ENCODE measurements at regions not wholly inside any gene's neighbourhood (a gene's known extent, or its start where the extent isn't known, plus 50 kb on each side); places are given as distances from the start of the nearest gene placed in this dataset.
"Not testable (repeated sequence)": the region's sequence is repeated elsewhere in the genome, so short reads cannot be mapped to it uniquely, and the experiment has no call there.

DNA sequence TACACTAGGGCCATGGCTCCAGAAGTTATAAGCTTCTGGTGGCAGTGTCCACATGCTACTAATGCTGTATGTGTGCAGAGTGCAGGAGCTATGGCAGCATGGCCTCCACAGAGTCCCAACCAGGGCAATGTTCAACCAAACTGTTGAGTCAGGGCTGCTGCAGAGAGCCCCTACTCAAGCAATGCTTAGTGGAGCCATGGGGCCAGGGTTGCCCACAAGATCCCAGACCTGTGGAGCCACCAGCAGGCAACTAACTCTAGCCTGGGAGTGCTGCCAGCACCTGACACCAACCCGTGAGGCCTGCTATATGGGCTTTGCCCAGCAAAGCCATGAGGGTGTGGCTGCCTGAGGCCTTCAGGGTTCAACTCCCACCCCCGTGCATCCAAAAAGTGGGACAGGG lies 655.2 kb downstream of the TBC1D22A start:
- DNase-seq (ENCODE audit: extremely low read depth in 1 of 2, low read depth in 1 of 2) = no peak

- DNase-seq (ENCODE audit: extremely low read depth in 1 of 2, low read depth in 1 of 2) = no peak
Measured at GRCh38 chr22:47411006-47411405, 648.6 kb downstream of the TBC1D22A start.

GRCh38 chr22:47409539-47410275 lies 647.3 kb downstream of the TBC1D22A start:
- DNase-seq (ENCODE audit: extremely low read depth in 1 of 2, low read depth in 1 of 2) = no peak

DNA sequence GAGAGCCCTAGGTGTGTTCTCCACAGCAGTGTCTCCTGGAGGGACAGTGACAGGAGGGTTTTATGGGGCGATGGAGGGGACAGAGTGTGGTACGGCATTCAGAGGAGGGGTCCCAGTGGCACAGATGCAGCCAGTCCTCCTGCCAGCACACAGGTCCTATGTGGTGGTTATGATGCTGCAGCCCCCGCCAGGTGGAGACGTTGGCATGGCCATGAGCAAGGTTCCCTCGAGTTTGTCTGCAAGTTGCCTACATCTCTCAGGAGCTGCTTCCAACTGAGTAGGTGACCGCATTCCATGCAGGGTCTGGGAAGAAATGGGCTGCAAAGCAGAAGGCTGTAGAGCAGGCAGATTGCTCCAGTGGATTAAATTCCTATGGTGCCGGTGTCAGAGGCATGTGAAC lies 646.0 kb downstream of the TBC1D22A start:
- no peak for DNase-seq (ENCODE audit: extremely low read depth in 1 of 2, low read depth in 1 of 2)

- no peak for DNase-seq (ENCODE audit: extremely low read depth in 1 of 2, low read depth in 1 of 2)
Measured at GRCh38 chr22:47407461-47408025, 645.1 kb downstream of the TBC1D22A start.

DNA sequence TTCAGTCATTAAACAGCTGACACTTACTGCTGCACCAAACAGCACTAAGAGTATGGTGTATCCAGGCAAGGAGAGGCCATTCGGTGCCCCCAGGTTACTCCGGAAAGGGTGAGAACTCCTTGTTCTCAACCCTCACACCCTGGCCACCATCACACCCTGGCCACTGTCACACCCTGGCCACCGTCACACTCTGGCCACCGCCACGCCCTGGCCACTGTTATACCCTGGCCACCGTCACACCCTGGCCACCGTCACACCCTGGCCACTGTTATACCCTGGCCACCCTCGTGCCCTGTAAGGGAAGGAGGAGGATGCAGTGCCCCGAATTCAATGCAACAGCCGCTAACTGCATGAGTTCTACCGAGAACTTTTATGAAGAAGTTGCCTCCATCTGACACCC lies 644.4 kb downstream of the TBC1D22A start:
- DNase-seq (ENCODE audit: extremely low read depth in 1 of 2, low read depth in 1 of 2) = no peak

DNA sequence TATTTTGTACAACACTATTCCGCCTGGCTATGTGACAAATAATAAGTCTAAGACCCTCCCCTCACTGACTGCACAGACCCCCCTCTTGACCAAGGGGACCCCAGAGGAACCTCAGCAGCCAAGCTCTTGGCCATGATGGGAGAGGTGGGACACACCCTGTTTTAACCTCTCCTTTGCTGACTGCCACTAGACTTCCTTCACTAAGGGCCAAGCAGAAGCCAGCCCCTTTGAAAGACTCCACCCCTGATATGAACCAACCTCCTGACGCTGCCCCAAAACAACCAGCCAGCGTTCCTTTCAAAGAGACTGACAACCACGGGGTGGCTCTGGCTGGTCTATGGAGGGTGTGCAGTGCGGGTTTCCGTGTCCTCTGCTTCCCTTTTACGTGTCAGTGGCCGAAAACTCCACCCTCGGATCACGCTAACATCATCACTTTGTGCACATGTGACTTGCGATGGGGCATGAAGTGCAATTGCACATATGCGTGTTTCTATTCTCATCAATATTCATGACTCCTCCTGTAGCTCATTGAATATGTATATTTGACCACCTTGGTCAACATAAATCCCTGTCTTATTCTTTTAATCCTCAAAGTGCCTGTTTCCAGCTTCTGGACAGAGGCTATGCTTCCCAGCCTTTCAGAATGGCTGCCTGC lies 643.9 kb downstream of the TBC1D22A start:
- DNase-seq (ENCODE audit: extremely low read depth in 1 of 2, low read depth in 1 of 2) = no peak

GRCh38 chr22:47405222-47405621 lies 642.8 kb downstream of the TBC1D22A start:
- DNase-seq (ENCODE audit: extremely low read depth in 1 of 2, low read depth in 1 of 2) = not testable (repeated sequence)

DNA sequence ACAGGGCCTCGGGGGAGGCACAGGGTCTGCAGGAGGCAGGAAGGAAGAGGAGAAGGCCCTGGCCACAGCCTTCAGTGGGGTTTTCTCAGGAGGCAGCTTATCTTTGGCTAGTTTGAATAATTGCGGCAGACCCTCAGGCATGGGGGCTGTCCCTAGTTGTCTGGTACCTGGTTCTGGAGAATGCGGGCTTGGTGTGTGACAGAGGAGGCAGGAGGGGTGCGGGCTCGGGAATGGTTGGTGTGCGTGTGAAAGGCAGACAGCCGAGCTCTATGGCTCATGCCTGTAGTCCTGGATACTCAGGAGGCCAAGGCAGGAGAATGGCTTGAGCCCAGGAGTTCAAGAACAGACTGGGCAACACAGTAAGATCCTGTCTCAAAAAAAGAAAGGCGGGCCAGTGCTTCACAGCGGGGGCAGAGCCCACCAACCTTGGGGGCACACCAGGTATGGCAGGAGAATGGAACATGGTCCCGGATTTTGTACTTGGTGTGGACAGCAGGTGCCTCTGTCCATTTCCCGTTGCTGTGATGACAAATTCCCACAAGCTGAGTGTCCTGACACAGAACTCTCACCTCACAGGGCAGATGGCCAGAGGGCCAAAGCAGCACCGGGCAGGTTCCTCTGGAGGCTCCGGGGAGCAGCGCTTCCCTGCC lies 640.6 kb downstream of the TBC1D22A start:
- DNase-seq (ENCODE audit: extremely low read depth in 1 of 2, low read depth in 1 of 2) = no peak

DNA sequence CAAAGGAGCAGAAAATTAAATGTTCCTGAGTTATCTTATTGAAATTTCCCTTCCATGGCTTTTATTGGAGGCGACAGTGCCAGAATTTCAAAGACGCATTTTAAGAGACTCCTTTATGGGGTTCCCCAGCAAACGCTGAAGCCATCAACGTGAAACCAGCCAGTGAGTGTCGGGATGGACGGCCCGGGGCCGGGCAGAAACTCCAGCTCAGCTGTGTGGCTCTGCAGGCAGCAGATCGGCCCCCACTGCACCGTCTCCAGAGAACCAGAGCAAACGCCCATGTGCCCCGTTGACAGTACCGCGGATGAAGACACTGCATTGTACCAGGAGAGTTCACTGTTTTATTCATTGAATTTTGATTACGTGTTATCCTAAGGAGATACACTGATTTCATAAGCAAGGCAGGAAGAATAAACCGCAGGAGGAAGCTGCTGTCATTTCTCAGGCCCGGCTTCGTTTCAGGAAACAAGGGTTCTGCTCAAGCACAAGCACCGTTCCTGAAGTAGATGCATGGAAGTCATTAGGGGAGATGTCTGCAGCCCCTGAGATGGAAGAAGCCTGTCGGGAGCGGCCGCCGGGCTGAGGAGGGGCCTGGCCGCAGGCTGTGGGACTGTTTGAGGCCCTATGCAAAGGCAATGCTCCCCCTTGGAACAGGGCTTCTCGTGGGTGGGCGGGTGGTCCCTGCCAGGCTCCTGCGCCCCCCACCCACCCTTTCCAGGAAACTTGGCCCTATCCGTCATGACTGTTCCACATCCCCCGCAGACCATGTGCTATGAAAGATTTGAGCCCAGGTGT lies 639.7 kb downstream of the TBC1D22A start:
- DNase-seq (ENCODE audit: extremely low read depth in 1 of 2, low read depth in 1 of 2) = no peak

- DNase-seq (ENCODE audit: extremely low read depth in 1 of 2, low read depth in 1 of 2) = no peak
Measured at GRCh38 chr22:47401592-47401898, 639.1 kb downstream of the TBC1D22A start.

GRCh38 chr22:47400701-47401591 lies 638.5 kb downstream of the TBC1D22A start:
- DNase-seq (ENCODE audit: extremely low read depth in 1 of 2, low read depth in 1 of 2) = no peak

- not testable (repeated sequence) for DNase-seq (ENCODE audit: extremely low read depth in 1 of 2, low read depth in 1 of 2)
Measured at GRCh38 chr22:47400131-47400530, 637.7 kb downstream of the TBC1D22A start.

DNA sequence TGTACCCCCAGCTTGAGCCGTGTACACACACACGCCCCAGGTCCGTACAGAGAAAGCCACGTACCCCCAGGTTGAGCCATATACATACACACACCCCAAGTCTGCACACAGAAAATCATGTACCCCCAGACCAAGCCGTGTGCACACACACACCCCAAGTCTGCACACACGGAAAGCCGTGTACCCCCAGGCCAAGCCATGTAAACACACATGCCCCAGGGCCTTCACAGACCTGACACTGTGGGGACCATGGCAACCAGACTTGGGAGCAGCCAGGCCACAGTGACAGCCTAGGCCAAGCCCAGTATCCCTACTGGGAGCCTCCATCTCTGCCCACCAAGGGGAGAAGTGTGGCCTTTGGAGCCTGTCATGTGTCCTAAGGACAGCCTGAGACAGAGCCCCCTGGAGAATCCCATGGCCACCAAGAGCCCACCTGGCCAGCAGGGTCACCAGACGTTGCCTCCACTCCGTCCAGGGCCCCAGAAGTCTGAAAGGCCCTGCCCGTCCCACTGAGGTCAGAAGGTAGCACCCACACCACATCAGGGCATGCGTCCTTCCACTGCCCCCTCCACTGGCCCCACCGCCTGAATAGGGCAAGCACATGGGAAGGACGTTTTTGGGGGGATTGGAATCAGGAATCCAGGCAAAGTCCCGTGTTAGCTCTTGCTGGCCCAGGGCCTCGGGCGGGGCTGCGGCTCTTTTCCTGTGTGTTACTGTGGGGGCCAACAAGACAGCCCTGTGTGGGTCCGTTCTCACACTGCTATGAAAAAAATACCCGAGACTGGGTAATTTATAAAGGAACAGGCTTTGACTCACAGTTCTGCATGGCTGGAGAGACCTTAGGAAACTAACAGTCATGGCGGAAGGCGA lies 636.7 kb downstream of the TBC1D22A start:
- DNase-seq (ENCODE audit: extremely low read depth in 1 of 2, low read depth in 1 of 2) = no peak

GRCh38 chr22:47398491-47398890 lies 636.0 kb downstream of the TBC1D22A start:
- DNase-seq (ENCODE audit: extremely low read depth in 1 of 2, low read depth in 1 of 2) = no peak

DNA sequence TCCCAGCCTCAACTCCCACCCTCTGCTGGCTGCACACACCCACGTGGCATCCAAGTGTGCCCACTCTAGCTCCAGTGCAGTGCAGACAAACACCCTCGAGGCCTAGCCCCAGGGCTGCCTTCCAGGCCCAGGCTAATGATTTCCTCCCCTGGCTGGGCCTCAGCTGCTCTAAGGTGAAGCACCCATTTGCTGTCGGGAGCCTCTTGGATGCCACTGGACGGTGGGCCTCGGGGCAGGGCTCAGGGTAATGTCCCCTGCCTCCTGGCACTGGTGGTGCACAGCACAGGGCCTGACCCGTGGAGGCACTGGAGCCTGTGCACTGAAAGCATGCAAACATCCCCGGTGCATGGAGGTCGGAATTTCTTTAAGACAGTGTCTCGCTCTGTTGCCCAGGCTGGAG lies 635.2 kb downstream of the TBC1D22A start:
- DNase-seq (ENCODE audit: extremely low read depth in 1 of 2, low read depth in 1 of 2) = no peak

DNA sequence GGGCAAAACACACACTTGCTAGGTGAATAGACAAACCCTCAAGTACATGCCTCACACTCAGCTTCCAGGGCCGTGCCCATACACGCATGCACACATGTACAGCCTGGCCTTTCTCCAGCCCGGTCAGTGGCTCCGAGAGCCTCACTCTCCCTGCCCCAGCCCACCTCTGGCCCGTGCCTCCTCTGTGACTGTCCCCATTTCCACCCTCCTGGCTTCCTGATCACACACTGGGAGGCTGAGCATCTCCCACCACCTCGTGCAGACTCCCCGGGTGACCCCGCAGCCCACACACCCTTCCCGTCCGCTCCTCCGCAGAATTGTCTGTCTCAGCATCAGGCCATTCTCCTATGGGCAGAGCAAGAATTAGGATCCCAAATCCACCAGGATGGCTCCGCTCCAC lies 634.1 kb downstream of the TBC1D22A start:
- no peak for DNase-seq (ENCODE audit: extremely low read depth in 1 of 2, low read depth in 1 of 2)

DNA sequence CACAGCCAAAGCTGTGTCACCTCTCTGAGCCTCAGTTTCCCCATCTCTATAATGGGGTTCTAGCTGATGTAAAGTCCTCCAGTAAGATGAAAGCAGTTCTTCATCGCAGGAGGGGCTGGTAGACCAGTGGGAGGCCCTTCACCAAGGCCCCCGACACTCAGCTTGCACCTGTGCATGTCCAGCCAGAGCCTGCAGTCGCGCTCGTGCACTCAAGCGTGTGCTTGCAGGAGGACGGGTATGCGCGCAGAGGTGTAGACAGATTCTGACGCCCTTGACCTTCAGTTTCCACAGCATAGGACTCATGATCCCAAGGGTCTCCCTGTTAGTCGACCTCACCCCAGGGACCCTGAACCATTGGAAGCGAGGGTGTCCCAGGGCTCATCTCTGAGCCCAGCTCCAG lies 633.7 kb downstream of the TBC1D22A start:
- no peak for DNase-seq (ENCODE audit: extremely low read depth in 1 of 2, low read depth in 1 of 2)

- no peak for DNase-seq (ENCODE audit: extremely low read depth in 1 of 2, low read depth in 1 of 2)
Measured at GRCh38 chr22:47395481-47395880, 633.0 kb downstream of the TBC1D22A start.
